Fibroblast of lung (primary cell): ENCODE measurements at regions not wholly inside any gene's neighbourhood (a gene's known extent, or its start where the extent isn't known, plus 50 kb on each side); places are given as distances from the start of the nearest gene placed in this dataset.

Experiments
- EZH2 ChIP-seq: IDR thresholded peaks from 2 replicates; pipeline ENCODE4 v1.5.1; 2012; ENCODE audit warnings: low read length, control low read depth, mild to moderate bottlenecking; ENCODE audit errors: missing control alignments
- TF ChIP-seq, protein P1 (sequence below), 2 donors: IDR thresholded peaks in 1 of 2; conservative IDR thresholded peaks in 1 of 2; 1 replicate in 1 of 2; 2 replicates in 1 of 2; pipeline ENCODE4 v1.5.1; 2011 to 2012; ENCODE audit warnings: low read length in 2 of 2, control low read depth in 1 of 2, inconsistent platforms in 1 of 2, low read depth in 1 of 2, mild to moderate bottlenecking in 1 of 2

- TF ChIP-seq, protein P1, sequence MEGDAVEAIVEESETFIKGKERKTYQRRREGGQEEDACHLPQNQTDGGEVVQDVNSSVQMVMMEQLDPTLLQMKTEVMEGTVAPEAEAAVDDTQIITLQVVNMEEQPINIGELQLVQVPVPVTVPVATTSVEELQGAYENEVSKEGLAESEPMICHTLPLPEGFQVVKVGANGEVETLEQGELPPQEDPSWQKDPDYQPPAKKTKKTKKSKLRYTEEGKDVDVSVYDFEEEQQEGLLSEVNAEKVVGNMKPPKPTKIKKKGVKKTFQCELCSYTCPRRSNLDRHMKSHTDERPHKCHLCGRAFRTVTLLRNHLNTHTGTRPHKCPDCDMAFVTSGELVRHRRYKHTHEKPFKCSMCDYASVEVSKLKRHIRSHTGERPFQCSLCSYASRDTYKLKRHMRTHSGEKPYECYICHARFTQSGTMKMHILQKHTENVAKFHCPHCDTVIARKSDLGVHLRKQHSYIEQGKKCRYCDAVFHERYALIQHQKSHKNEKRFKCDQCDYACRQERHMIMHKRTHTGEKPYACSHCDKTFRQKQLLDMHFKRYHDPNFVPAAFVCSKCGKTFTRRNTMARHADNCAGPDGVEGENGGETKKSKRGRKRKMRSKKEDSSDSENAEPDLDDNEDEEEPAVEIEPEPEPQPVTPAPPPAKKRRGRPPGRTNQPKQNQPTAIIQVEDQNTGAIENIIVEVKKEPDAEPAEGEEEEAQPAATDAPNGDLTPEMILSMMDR (conservative IDR thresholded peaks at IDR 0.05 in 1 of 2, IDR thresholded peaks at IDR 0.05 in 1 of 2; ENCODE audit: low read depth in 1 of 2, low read length in 2 of 2) = peak in 1 of 2 donors; percentile 11
- TF ChIP-seq EZH2 = no peak
These were observed 168.0 kb upstream of the RAB4A start for GRCh38 chr1:229102741-229103391.
